ENCODE measurements at regions not wholly inside any gene's neighbourhood (a gene's known extent, or its start where the extent isn't known, plus 50 kb on each side); places are given as distances from the start of the nearest gene placed in this dataset.

GRCh38 chr7:41198502-41198901 is 504.4 kb downstream of the INHBA start:
- no peak overlapping the region for H3K4me3 Mint-ChIP-seq (ENCODE audit: unreplicated experiment)

GRCh38 chr7:41197769-41198168 is 505.1 kb downstream of the INHBA start:
- TF ChIP-seq CTCF (IDR thresholded peaks at IDR 0.05), result no peak
- H3K27me3 Mint-ChIP-seq (ENCODE audit: unreplicated experiment), result no peaks in the 10 kb centered on the region
- H3K4me1 Mint-ChIP-seq (ENCODE audit: unreplicated experiment), result peaks cover 5% of the 10 kb centered on the region
- H3K36me3 Mint-ChIP-seq (ENCODE audit: unreplicated experiment), result no peaks in the 10 kb centered on the region
- no peak overlapping the region for H3K27ac Mint-ChIP-seq (ENCODE audit: unreplicated experiment)
- H3K9me3 Mint-ChIP-seq (ENCODE audit: unreplicated experiment), result no peaks in the 10 kb centered on the region
- no peak overlapping the region for H3K4me3 Mint-ChIP-seq (ENCODE audit: unreplicated experiment)
- DNase-seq (ENCODE audit: extremely low spot score, unreplicated experiment), result no peak

More at GRCh38 chr7:41198502-41198901, 504.4 kb downstream of the INHBA start:
- Mint-ChIP-seq H3K9me3 (ENCODE audit: unreplicated experiment) (no peaks in the 10 kb centered on the region), H3K27me3 (ENCODE audit: unreplicated experiment) (no peaks in the 10 kb centered on the region), H3K4me1 (ENCODE audit: unreplicated experiment) (peaks cover 5% of the 10 kb centered on the region), H3K27ac (ENCODE audit: unreplicated experiment) (no peak overlapping the region), H3K36me3 (ENCODE audit: unreplicated experiment) (no peaks in the 10 kb centered on the region)
- TF ChIP-seq CTCF (IDR thresholded peaks at IDR 0.05), result no peak
- no peak for DNase-seq (ENCODE audit: extremely low spot score, unreplicated experiment)

- no peak overlapping the region for H3K4me3 Mint-ChIP-seq (ENCODE audit: unreplicated experiment)
- no peak for TF ChIP-seq CTCF (IDR thresholded peaks at IDR 0.05)
- DNase-seq (ENCODE audit: extremely low spot score, unreplicated experiment), result no peak
- no peaks in the 10 kb centered on the region for H3K27me3 Mint-ChIP-seq (ENCODE audit: unreplicated experiment)
- peaks cover 28% of the 10 kb centered on the region for H3K4me1 Mint-ChIP-seq (ENCODE audit: unreplicated experiment)
- H3K27ac Mint-ChIP-seq (ENCODE audit: unreplicated experiment), result no peak overlapping the region
- H3K9me3 Mint-ChIP-seq (ENCODE audit: unreplicated experiment), result no peaks in the 10 kb centered on the region
- no peaks in the 10 kb centered on the region for H3K36me3 Mint-ChIP-seq (ENCODE audit: unreplicated experiment)
These were observed 509.1 kb downstream of the INHBA start for GRCh38 chr7:41193738-41194282.

- H3K36me3 Mint-ChIP-seq (ENCODE audit: unreplicated experiment), result no peaks in the 10 kb centered on the region
- no peaks in the 10 kb centered on the region for H3K27me3 Mint-ChIP-seq (ENCODE audit: unreplicated experiment)
- peaks cover 4% of the 10 kb centered on the region for H3K9me3 Mint-ChIP-seq (ENCODE audit: unreplicated experiment)
- peaks cover 46% of the 10 kb centered on the region for H3K4me1 Mint-ChIP-seq (ENCODE audit: unreplicated experiment)
- no peak overlapping the region for H3K4me3 Mint-ChIP-seq (ENCODE audit: unreplicated experiment)
- H3K27ac Mint-ChIP-seq (ENCODE audit: unreplicated experiment), result peak overlapping the region; percentile 41
- TF ChIP-seq CTCF (IDR thresholded peaks at IDR 0.05), result no peak
- no peak for DNase-seq (ENCODE audit: extremely low spot score, unreplicated experiment)
These were observed 512.3 kb downstream of the INHBA start for GRCh38 chr7:41190581-41190980.

GRCh38 chr7:41189866-41190265 is 513.0 kb downstream of the INHBA start:
- Mint-ChIP-seq H3K4me3 (ENCODE audit: unreplicated experiment) (no peak overlapping the region), H3K9me3 (ENCODE audit: unreplicated experiment) (peaks cover 4% of the 10 kb centered on the region), H3K27me3 (ENCODE audit: unreplicated experiment) (no peaks in the 10 kb centered on the region), H3K4me1 (ENCODE audit: unreplicated experiment) (peaks cover 46% of the 10 kb centered on the region), H3K27ac (ENCODE audit: unreplicated experiment) (peak overlapping the region; percentile 78), H3K36me3 (ENCODE audit: unreplicated experiment) (no peaks in the 10 kb centered on the region)
- no peak for DNase-seq (ENCODE audit: extremely low spot score, unreplicated experiment)
- no peak for TF ChIP-seq CTCF (IDR thresholded peaks at IDR 0.05)

All from osteocyte (in vitro differentiated cells).